ENCODE measurements at regions not wholly inside any gene's neighbourhood (a gene's known extent, or its start where the extent isn't known, plus 50 kb on each side); places are given as distances from the start of the nearest gene placed in this dataset.

GRCh38 chr13:111421216-111421615 lies 100.8 kb downstream of the TEX29 start:
- TF ChIP-seq, protein P1, sequence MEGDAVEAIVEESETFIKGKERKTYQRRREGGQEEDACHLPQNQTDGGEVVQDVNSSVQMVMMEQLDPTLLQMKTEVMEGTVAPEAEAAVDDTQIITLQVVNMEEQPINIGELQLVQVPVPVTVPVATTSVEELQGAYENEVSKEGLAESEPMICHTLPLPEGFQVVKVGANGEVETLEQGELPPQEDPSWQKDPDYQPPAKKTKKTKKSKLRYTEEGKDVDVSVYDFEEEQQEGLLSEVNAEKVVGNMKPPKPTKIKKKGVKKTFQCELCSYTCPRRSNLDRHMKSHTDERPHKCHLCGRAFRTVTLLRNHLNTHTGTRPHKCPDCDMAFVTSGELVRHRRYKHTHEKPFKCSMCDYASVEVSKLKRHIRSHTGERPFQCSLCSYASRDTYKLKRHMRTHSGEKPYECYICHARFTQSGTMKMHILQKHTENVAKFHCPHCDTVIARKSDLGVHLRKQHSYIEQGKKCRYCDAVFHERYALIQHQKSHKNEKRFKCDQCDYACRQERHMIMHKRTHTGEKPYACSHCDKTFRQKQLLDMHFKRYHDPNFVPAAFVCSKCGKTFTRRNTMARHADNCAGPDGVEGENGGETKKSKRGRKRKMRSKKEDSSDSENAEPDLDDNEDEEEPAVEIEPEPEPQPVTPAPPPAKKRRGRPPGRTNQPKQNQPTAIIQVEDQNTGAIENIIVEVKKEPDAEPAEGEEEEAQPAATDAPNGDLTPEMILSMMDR (conservative IDR thresholded peaks at IDR 0.05): no peak
- no peak for TF ChIP-seq EZH2 (IDR thresholded peaks at IDR 0.05; ENCODE audit: low read depth)

All from PC-9 (cell line).